ENCODE measurements at regions not wholly inside any gene's neighbourhood (a gene's known extent, or its start where the extent isn't known, plus 50 kb on each side); places are given as distances from the start of the nearest gene placed in this dataset.
"Not testable (repeated sequence)": the region's sequence is repeated elsewhere in the genome, so short reads cannot be mapped to it uniquely, and the experiment has no call there.

- Histone ChIP-seq H3K27me3 (ENCODE audit: control insufficient read depth, insufficient read depth, low read length) (no peaks in the 10 kb centered on the region), H3K4me3 (ENCODE audit: low read depth, low read length) (no peak overlapping the region), H3K36me3 (ENCODE audit: control insufficient read depth, insufficient read depth, low read length) (no peaks in the 10 kb centered on the region)
- no peak for DNase-seq (ENCODE audit: low read depth)
- TF ChIP-seq CTCF (IDR thresholded peaks at IDR 0.05; ENCODE audit: insufficient read depth, low read length, poor library complexity, severe bottlenecking) = no peak
These were observed 1510.5 kb upstream of the LRRTM3 start for GRCh38 chr10:65415318-65415717.

GRCh38 chr10:65416094-65416493, 1509.7 kb upstream of the LRRTM3 start:
- no peaks in the 10 kb centered on the region for H3K27me3 ChIP-seq (ENCODE audit: control insufficient read depth, insufficient read depth, low read length)
- H3K36me3 ChIP-seq (ENCODE audit: control insufficient read depth, insufficient read depth, low read length) = no peaks in the 10 kb centered on the region
- no peak for TF ChIP-seq CTCF (IDR thresholded peaks at IDR 0.05; ENCODE audit: insufficient read depth, low read length, poor library complexity, severe bottlenecking)
- DNase-seq (ENCODE audit: low read depth) = no peak
- H3K4me3 ChIP-seq (ENCODE audit: low read depth, low read length) = no peak overlapping the region

- DNase-seq (ENCODE audit: low read depth) = no peak
- Histone ChIP-seq H3K27me3 (ENCODE audit: control insufficient read depth, insufficient read depth, low read length) (no peaks in the 10 kb centered on the region), H3K36me3 (ENCODE audit: control insufficient read depth, insufficient read depth, low read length) (no peaks in the 10 kb centered on the region), H3K4me3 (ENCODE audit: low read depth, low read length) (no peak overlapping the region)
- TF ChIP-seq CTCF (IDR thresholded peaks at IDR 0.05; ENCODE audit: insufficient read depth, low read length, poor library complexity, severe bottlenecking) = no peak
These were observed 1506.2 kb upstream of the LRRTM3 start for GRCh38 chr10:65419629-65420028.

- TF ChIP-seq CTCF (IDR thresholded peaks at IDR 0.05; ENCODE audit: insufficient read depth, low read length, poor library complexity, severe bottlenecking) = no peak
- no peaks in the 10 kb centered on the region for H3K36me3 ChIP-seq (ENCODE audit: control insufficient read depth, insufficient read depth, low read length)
- H3K4me3 ChIP-seq (ENCODE audit: low read depth, low read length) = no peak overlapping the region
- no peaks in the 10 kb centered on the region for H3K27me3 ChIP-seq (ENCODE audit: control insufficient read depth, insufficient read depth, low read length)
- DNase-seq (ENCODE audit: low read depth) = no peak
These were observed 1502.8 kb upstream of the LRRTM3 start for GRCh38 chr10:65423043-65423442.

- H3K36me3 ChIP-seq (ENCODE audit: control insufficient read depth, insufficient read depth, low read length); H3K27me3 ChIP-seq (ENCODE audit: control insufficient read depth, insufficient read depth, low read length); DNase-seq (ENCODE audit: low read depth); H3K4me3 ChIP-seq (ENCODE audit: low read depth, low read length): not testable (repeated sequence)
These were observed 1496.5 kb upstream of the LRRTM3 start for GRCh38 chr10:65429381-65429780.

GRCh38 chr10:65430979-65431378, 1494.9 kb upstream of the LRRTM3 start:
- TF ChIP-seq CTCF (IDR thresholded peaks at IDR 0.05; ENCODE audit: insufficient read depth, low read length, poor library complexity, severe bottlenecking) = no peak
- Histone ChIP-seq H3K4me3 (ENCODE audit: low read depth, low read length) (no peak overlapping the region), H3K27me3 (ENCODE audit: control insufficient read depth, insufficient read depth, low read length) (no peaks in the 10 kb centered on the region), H3K36me3 (ENCODE audit: control insufficient read depth, insufficient read depth, low read length) (no peaks in the 10 kb centered on the region)
- no peak for DNase-seq (ENCODE audit: low read depth)

Data from kidney epithelial cell (primary cell).